SU-DHL-6 (cell line): ENCODE measurements at regions not wholly inside any gene's neighbourhood (a gene's known extent, or its start where the extent isn't known, plus 50 kb on each side); places are given as distances from the start of the nearest gene placed in this dataset.

Experiments used
- H2AFZ ChIP-seq: fragments of 200-600 bp; sonication (generic); 2 replicates; pipeline ENCODE4 v1.6.1; 2014; ENCODE audit warnings: low read depth, mild to moderate bottlenecking, moderate library complexity, mixed read lengths, antibody characterized with exemption, low read length; ENCODE audit not compliant: severe bottlenecking
- H3F3A ChIP-seq: fragments of 200-600 bp; shearing (Covaris generic); 2 replicates; pipeline ENCODE4 v1.6.0; 2016; ENCODE audit warnings: antibody characterized with exemption, mild to moderate bottlenecking; ENCODE audit not compliant: insufficient read depth
- H3K27ac ChIP-seq: fragments of 200-600 bp; sonication (generic); 2 replicates; pipeline ENCODE4 v1.5.1; 2016; ENCODE audit warnings: low read depth, mild to moderate bottlenecking, low read length, moderate library complexity, mixed read lengths
- H3K27me3 ChIP-seq: fragments of 200-600 bp; sonication (generic), shearing (Covaris generic); 2 replicates; pipeline ENCODE4 v1.6.0; 2014; ENCODE audit warnings: mild to moderate bottlenecking, low read length
- H3K36me3 ChIP-seq: fragments of 200-600 bp; sonication (generic); 2 replicates; pipeline ENCODE4 v1.6.1; 2014; ENCODE audit warnings: mild to moderate bottlenecking, low read length, mixed read lengths
- H3K4me2 ChIP-seq: fragments of 300-600, 200-600 bp; shearing (Covaris generic), sonication (generic); 2 replicates; pipeline ENCODE4 v1.6.0; 2014; ENCODE audit warnings: low read length, low read depth, mild to moderate bottlenecking; ENCODE audit not compliant: poor library complexity, severe bottlenecking
- H3K4me3 ChIP-seq: fragments of 200-600 bp; sonication (generic); 2 replicates; pipeline ENCODE4 v1.5.1; 2014; ENCODE audit warnings: antibody characterized with exemption, low read length, mild to moderate bottlenecking, mixed read lengths; ENCODE audit not compliant: insufficient read depth, poor library complexity, severe bottlenecking
- H3K79me2 ChIP-seq: fragments of 200-600 bp; sonication (generic); 2 replicates; pipeline ENCODE4 v1.6.1; 2014; ENCODE audit warnings: mild to moderate bottlenecking, low read length, moderate library complexity; ENCODE audit not compliant: insufficient read depth
- H3K9ac ChIP-seq: fragments of 200-600 bp; sonication (generic); 2 replicates; pipeline ENCODE4 v1.7.0; 2014; ENCODE audit warnings: mild to moderate bottlenecking, low read length
- H3K9me2 ChIP-seq: fragments of 200-600 bp; sonication (generic); replicated peaks from 2 replicates; pipeline ENCODE4 v1.6.1; 2014; ENCODE audit warnings: low read length; ENCODE audit not compliant: insufficient read depth
- H3K9me3 ChIP-seq: fragments of 200-600 bp; sonication (generic); 2 replicates; pipeline ENCODE4 v1.6.1; 2014; ENCODE audit warnings: low read length, mixed read lengths; ENCODE audit not compliant: insufficient read depth
- H4K20me1 ChIP-seq: fragments of 200-600 bp; sonication (generic); 2 replicates; pipeline ENCODE4 v1.6.1; 2014; ENCODE audit warnings: low read depth, mild to moderate bottlenecking, antibody characterized with exemption, low read length, moderate library complexity, mixed read lengths
- EZH2phosphoT487 ChIP-seq: fragments of 200-600 bp; sonication (generic), shearing (Covaris generic); conservative IDR thresholded peaks from 2 replicates; pipeline ENCODE4 v1.6.1; 2018; ENCODE audit warnings: mild to moderate bottlenecking, antibody characterized with exemption, low read length, moderate library complexity, mixed read lengths
- TF ChIP-seq, protein P1 (sequence below): fragments of 200-600 bp; sonication (generic); IDR thresholded peaks from one replicate; pipeline ENCODE4 v1.5.1; 2017; ENCODE audit warnings: antibody characterized with exemption, mild to moderate bottlenecking, low read length, moderate library complexity; ENCODE audit not compliant: insufficient read depth, poor library complexity, severe bottlenecking

DNA sequence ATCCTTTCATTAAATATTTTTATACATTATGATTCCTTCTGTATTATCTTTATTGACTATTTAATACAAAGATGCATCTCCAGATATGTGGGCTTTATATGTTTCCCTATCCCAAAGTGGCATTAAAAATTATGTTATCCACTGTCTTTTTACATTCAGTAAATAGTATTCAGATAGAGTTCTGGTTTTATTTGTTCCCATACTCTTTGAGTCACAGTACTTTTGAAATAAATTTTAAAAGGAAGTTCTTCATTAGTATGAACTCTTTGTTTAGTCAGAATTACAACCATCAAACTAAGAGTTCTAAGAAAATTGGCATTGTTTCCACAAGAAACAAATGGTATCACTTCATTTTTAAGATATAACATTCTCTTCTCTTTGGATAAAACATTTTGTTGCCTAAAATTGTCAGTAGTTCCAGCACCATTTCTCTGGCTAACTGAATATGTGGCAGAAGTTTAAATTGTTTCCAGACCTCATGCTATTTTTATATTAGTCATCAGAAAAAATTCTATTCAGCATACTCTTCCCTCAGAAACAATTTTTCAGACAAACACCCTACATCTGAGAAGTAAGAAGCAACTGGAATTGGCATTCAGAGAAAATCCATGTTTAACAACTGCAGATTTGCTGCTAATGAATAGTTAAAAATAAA lies 88.5 kb upstream of the COL5A2 start:
- H3K79me2 ChIP-seq = no peaks in the 10 kb centered on the region
- H3K4me3 ChIP-seq = no peak overlapping the region
- H3K9ac ChIP-seq = no peak overlapping the region
- no peak for TF ChIP-seq EZH2phosphoT487
- TF ChIP-seq, protein P1, sequence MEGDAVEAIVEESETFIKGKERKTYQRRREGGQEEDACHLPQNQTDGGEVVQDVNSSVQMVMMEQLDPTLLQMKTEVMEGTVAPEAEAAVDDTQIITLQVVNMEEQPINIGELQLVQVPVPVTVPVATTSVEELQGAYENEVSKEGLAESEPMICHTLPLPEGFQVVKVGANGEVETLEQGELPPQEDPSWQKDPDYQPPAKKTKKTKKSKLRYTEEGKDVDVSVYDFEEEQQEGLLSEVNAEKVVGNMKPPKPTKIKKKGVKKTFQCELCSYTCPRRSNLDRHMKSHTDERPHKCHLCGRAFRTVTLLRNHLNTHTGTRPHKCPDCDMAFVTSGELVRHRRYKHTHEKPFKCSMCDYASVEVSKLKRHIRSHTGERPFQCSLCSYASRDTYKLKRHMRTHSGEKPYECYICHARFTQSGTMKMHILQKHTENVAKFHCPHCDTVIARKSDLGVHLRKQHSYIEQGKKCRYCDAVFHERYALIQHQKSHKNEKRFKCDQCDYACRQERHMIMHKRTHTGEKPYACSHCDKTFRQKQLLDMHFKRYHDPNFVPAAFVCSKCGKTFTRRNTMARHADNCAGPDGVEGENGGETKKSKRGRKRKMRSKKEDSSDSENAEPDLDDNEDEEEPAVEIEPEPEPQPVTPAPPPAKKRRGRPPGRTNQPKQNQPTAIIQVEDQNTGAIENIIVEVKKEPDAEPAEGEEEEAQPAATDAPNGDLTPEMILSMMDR = no peak
- no peaks in the 10 kb centered on the region for H3K9me3 ChIP-seq
- H2AFZ ChIP-seq = no peak overlapping the region
- H3K9me2 ChIP-seq = no peaks in the 10 kb centered on the region
- no peaks in the 10 kb centered on the region for H3F3A ChIP-seq
- H3K27me3 ChIP-seq = no peaks in the 10 kb centered on the region
- H4K20me1 ChIP-seq = no peaks in the 10 kb centered on the region
- no peak overlapping the region for H3K4me2 ChIP-seq
- H3K27ac ChIP-seq = no peak overlapping the region
- H3K36me3 ChIP-seq = no peaks in the 10 kb centered on the region

- Histone ChIP-seq H3K27ac (no peak overlapping the region), H3K9ac (no peak overlapping the region), H3K36me3 (no peaks in the 10 kb centered on the region), H4K20me1 (no peaks in the 10 kb centered on the region), H2AFZ (no peak overlapping the region), H3K27me3 (no peaks in the 10 kb centered on the region), H3K9me3 (no peaks in the 10 kb centered on the region), H3K4me3 (no peak overlapping the region), H3F3A (no peaks in the 10 kb centered on the region), H3K79me2 (no peaks in the 10 kb centered on the region), H3K4me2 (no peak overlapping the region), H3K9me2 (no peaks in the 10 kb centered on the region)
- no peak for TF ChIP-seq EZH2phosphoT487
- TF ChIP-seq, protein P1 = no peak
Measured at GRCh38 chr2:189268763-189269162, 89.2 kb upstream of the COL5A2 start.

GRCh38 chr2:189273734-189274133 lies 94.2 kb upstream of the COL5A2 start:
- no peak overlapping the region for H3K4me3 ChIP-seq
- H3K9me2 ChIP-seq = no peaks in the 10 kb centered on the region

More at GRCh38 chr2:189273734-189274133, 94.2 kb upstream of the COL5A2 start:
- Histone ChIP-seq H3K27ac (no peak overlapping the region), H3K27me3 (no peaks in the 10 kb centered on the region), H4K20me1 (no peaks in the 10 kb centered on the region), H3K79me2 (no peaks in the 10 kb centered on the region), H3K4me2 (no peak overlapping the region), H3K9ac (no peak overlapping the region), H3F3A (no peaks in the 10 kb centered on the region), H2AFZ (no peak overlapping the region), H3K9me3 (no peaks in the 10 kb centered on the region), H3K36me3 (no peaks in the 10 kb centered on the region)
- TF ChIP-seq, protein P1 = no peak
- no peak for TF ChIP-seq EZH2phosphoT487
